ENCODE measurements at regions not wholly inside any gene's neighbourhood (a gene's known extent, or its start where the extent isn't known, plus 50 kb on each side); places are given as distances from the start of the nearest gene placed in this dataset.

DNA sequence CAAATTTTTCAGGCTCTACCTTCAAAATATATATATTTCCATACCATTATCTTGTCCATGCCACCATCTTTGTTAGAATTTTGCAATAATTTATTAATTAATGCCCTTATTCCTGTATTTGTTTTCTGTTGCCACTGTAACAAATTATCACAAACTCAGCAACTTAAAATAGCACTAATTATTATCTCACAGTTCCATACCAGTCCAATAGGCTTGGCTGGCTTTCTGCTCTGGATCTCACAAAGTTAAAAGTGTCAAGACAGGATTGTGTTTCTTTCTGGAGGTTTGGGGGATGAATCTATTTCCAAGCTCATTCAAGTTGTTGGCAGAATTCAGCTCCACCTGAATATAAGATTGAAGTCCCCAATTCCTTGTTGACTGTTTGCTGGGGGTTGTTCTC is 58.6 kb upstream of the SLC38A4 start:
- Histone ChIP-seq H3K4me1 (ENCODE audit: insufficient read depth) (peaks cover 21% of the 10 kb centered on the region), H3K27me3 (replicated peaks; ENCODE audit: insufficient read depth) (no peaks in the 10 kb centered on the region), H3K9me3 (ENCODE audit: low read depth) (no peaks in the 10 kb centered on the region), H3K79me2 (ENCODE audit: insufficient read depth) (no peaks in the 10 kb centered on the region), H4K20me1 (ENCODE audit: insufficient read depth) (no peaks in the 10 kb centered on the region), H3K36me3 (ENCODE audit: low read depth) (no peaks in the 10 kb centered on the region), H3K9ac (no peak overlapping the region), H3K4me2 (ENCODE audit: unreplicated experiment) (no peak overlapping the region), H3K27ac (no peak overlapping the region), H2AFZ (no peak overlapping the region), H3K9me2 (ENCODE audit: insufficient read depth) (no peaks in the 10 kb centered on the region), H3F3A (ENCODE audit: insufficient read depth) (peaks cover 24% of the 10 kb centered on the region; the same call in 1 of the 2 replicates), H3K4me3 (no peak overlapping the region)
- TF ChIP-seq EZH2phosphoT487 (IDR thresholded peaks at IDR 0.05; ENCODE audit: insufficient read depth, low read depth) (no peak), EZH2 (IDR thresholded peaks at IDR 0.05; ENCODE audit: insufficient read depth, poor library complexity, severe bottlenecking) (no peak)
- DNase-seq: no peak
- in situ Hi-C loops (cut with MboI): no loop called here

DNA sequence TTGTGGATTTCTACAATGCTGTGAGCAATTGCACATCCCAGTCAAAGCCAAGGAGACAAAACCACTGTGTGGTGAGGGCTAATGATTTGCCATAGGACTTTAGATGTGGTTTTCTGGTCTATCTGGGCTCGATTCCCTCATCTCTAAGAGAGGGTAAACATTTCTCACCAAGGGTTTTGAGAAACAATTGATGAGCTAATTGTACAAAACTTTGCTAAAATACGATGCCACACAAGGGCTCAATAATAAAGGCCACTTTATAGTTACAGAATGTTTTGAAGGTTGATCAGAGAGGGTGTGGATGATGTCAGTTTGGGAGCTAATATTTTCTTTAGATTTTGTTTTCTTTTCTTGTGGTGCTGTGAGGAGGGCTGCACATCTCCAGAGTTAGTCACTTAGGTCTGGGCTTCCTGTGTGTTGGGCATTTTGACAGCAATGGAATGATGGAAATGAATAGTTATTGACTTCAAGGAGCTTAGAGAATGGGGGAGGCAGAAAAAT is 60.8 kb upstream of the SLC38A4 start:
- 0 to 5% methylated on average over 2 of the region's 2 CpGs for WGBS, 2 experiments (ENCODE audit: low coverage in 1 of 2, low lambda C conversion rate in 2 of 2, missing lambda C conversion rate in 2 of 2)
- H3K4me3 ChIP-seq: 0 out of 2 replicates have a peak overlapping the region, but pooled peaks have one; percentile 24
- peak; percentile 90 for DNase-seq
- TF ChIP-seq EZH2 (IDR thresholded peaks at IDR 0.05; ENCODE audit: insufficient read depth, poor library complexity, severe bottlenecking) (no peak), EZH2phosphoT487 (IDR thresholded peaks at IDR 0.05; ENCODE audit: insufficient read depth, low read depth) (peak; percentile 95)
- no peaks in the 10 kb centered on the region for H3K9me3 ChIP-seq (ENCODE audit: low read depth)
- no peaks in the 10 kb centered on the region for H3K79me2 ChIP-seq (ENCODE audit: insufficient read depth)
- H3K4me1 ChIP-seq (ENCODE audit: insufficient read depth): peaks cover 31% of the 10 kb centered on the region
- H3F3A ChIP-seq (ENCODE audit: insufficient read depth): peaks cover 31% of the 10 kb centered on the region; the same call in 1 of the 2 replicates
- H2AFZ ChIP-seq: no peak overlapping the region
- in situ Hi-C loops (cut with MboI): no loop called here
- no peaks in the 10 kb centered on the region for H3K36me3 ChIP-seq (ENCODE audit: low read depth)
- H3K9ac ChIP-seq: peak overlapping the region; percentile 20; the same call in 1 of the 2 replicates
- no peaks in the 10 kb centered on the region for H4K20me1 ChIP-seq (ENCODE audit: insufficient read depth)
- peak overlapping the region; percentile 58 for H3K4me2 ChIP-seq (ENCODE audit: unreplicated experiment)
- H3K27ac ChIP-seq: peak overlapping the region; percentile 54
- no peaks in the 10 kb centered on the region for H3K9me2 ChIP-seq (ENCODE audit: insufficient read depth)
- no peaks in the 10 kb centered on the region for H3K27me3 ChIP-seq (replicated peaks; ENCODE audit: insufficient read depth)

DNA sequence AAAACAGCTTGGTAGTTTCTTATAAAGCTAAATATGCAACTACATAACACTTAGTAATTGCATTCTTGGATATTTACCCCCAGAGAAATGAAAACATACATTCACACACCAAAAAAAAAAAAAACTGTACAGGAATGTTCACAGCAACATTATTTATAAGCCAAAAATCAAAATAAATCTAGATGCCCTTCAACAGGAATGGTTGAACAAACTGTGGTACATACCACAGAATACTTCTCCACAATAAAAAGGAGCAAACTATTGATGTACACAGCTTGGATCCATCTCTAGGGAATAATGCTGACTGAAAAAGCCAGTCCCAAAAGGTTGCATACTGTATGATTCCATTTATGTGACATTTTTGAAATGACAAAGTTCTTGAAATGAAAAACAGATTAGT is 62.1 kb upstream of the SLC38A4 start:
- no peak for DNase-seq
- TF ChIP-seq EZH2phosphoT487 (IDR thresholded peaks at IDR 0.05; ENCODE audit: insufficient read depth, low read depth) (no peak), EZH2 (IDR thresholded peaks at IDR 0.05; ENCODE audit: insufficient read depth, poor library complexity, severe bottlenecking) (no peak)
- H3F3A ChIP-seq (ENCODE audit: insufficient read depth): peaks cover 31% of the 10 kb centered on the region; the same call in 1 of the 2 replicates
- in situ Hi-C loops (cut with MboI): no loop called here
- H3K79me2 ChIP-seq (ENCODE audit: insufficient read depth): no peaks in the 10 kb centered on the region
- H3K9me2 ChIP-seq (ENCODE audit: insufficient read depth): no peaks in the 10 kb centered on the region
- no peak overlapping the region for H2AFZ ChIP-seq
- no peaks in the 10 kb centered on the region for H3K9me3 ChIP-seq (ENCODE audit: low read depth)
- no peak overlapping the region for H3K4me3 ChIP-seq
- no peaks in the 10 kb centered on the region for H3K36me3 ChIP-seq (ENCODE audit: low read depth)
- no peaks in the 10 kb centered on the region for H3K27me3 ChIP-seq (replicated peaks; ENCODE audit: insufficient read depth)
- H3K4me1 ChIP-seq (ENCODE audit: insufficient read depth): peaks cover 31% of the 10 kb centered on the region
- H3K27ac ChIP-seq: no peak overlapping the region
- H3K4me2 ChIP-seq (ENCODE audit: unreplicated experiment): no peak overlapping the region
- no peaks in the 10 kb centered on the region for H4K20me1 ChIP-seq (ENCODE audit: insufficient read depth)
- no peak overlapping the region for H3K9ac ChIP-seq

DNA sequence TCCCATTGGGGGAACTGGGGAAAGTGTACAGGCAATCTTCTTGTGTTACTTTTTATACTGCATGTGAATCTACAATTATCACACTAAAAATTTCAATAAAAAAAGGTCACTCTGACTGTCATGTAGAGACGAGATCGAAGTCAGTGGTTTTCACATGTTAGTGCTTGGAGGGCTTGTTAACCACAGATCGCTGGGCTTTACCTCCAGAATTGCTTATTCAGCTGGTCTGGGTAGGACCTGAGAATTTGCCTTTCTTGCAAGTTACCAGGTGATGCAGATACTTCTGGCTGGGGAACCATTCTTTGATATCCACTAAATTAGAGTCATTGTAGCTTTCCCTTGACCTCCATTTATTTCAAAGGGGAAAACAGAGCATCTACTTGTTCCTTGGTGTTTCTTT is 62.8 kb upstream of the SLC38A4 start:
- Histone ChIP-seq H3K79me2 (ENCODE audit: insufficient read depth) (no peaks in the 10 kb centered on the region), H3K9me3 (ENCODE audit: low read depth) (no peaks in the 10 kb centered on the region), H2AFZ (no peak overlapping the region), H3K27me3 (replicated peaks; ENCODE audit: insufficient read depth) (no peaks in the 10 kb centered on the region), H4K20me1 (ENCODE audit: insufficient read depth) (no peaks in the 10 kb centered on the region), H3K4me2 (ENCODE audit: unreplicated experiment) (no peak overlapping the region), H3K4me1 (ENCODE audit: insufficient read depth) (peaks cover 31% of the 10 kb centered on the region), H3F3A (ENCODE audit: insufficient read depth) (peaks cover 31% of the 10 kb centered on the region; the same call in 1 of the 2 replicates), H3K9me2 (ENCODE audit: insufficient read depth) (no peaks in the 10 kb centered on the region), H3K4me3 (no peak overlapping the region), H3K9ac (no peak overlapping the region), H3K27ac (no peak overlapping the region), H3K36me3 (ENCODE audit: low read depth) (no peaks in the 10 kb centered on the region)
- no peak for TF ChIP-seq EZH2phosphoT487 (IDR thresholded peaks at IDR 0.05; ENCODE audit: insufficient read depth, low read depth)
- TF ChIP-seq EZH2 (IDR thresholded peaks at IDR 0.05; ENCODE audit: insufficient read depth, poor library complexity, severe bottlenecking): no peak
- in situ Hi-C loops (cut with MboI): no loop called here
- no peak for DNase-seq
- WGBS, 2 experiments (ENCODE audit: low coverage in 1 of 2, low lambda C conversion rate in 2 of 2, missing lambda C conversion rate in 2 of 2): 76 to 88% methylated on average over 3 of the region's 3 CpGs

DNA sequence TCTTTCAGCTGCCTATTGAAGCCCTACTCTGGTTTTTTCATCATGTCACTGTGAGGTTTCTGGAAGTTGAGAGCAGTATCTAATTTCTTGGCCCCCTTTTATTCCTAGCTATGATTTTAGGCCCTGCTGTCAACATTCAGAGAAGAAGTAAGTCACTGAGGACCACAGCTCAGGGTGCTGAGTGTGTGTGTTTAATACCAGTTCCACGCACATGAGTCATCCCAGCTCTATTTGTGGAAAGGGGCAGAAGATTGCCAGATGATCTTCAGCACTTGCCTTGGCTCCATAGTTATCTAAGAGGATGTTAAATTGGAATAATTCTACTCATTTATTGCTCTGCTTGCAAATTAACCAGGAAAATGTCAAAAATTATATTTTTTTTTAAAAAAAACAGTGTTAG is 65.5 kb upstream of the SLC38A4 start:
- Histone ChIP-seq H3K4me3 (no peak overlapping the region), H3K4me1 (ENCODE audit: insufficient read depth) (peaks cover 23% of the 10 kb centered on the region), H3K79me2 (ENCODE audit: insufficient read depth) (no peaks in the 10 kb centered on the region), H3K9ac (no peak overlapping the region), H2AFZ (no peak overlapping the region), H3K27me3 (replicated peaks; ENCODE audit: insufficient read depth) (no peaks in the 10 kb centered on the region), H3K9me3 (ENCODE audit: low read depth) (no peaks in the 10 kb centered on the region), H3K36me3 (ENCODE audit: low read depth) (no peaks in the 10 kb centered on the region), H3F3A (ENCODE audit: insufficient read depth) (peaks cover 22% of the 10 kb centered on the region; the same call in 1 of the 2 replicates), H3K9me2 (ENCODE audit: insufficient read depth) (no peaks in the 10 kb centered on the region), H3K4me2 (ENCODE audit: unreplicated experiment) (peak overlapping the region; percentile 38), H3K27ac (no peak overlapping the region), H4K20me1 (ENCODE audit: insufficient read depth) (no peaks in the 10 kb centered on the region)
- in situ Hi-C loops (cut with MboI): no loop called here
- peak; percentile 75 for DNase-seq
- WGBS, 2 experiments (ENCODE audit: low coverage in 1 of 2, low lambda C conversion rate in 2 of 2, missing lambda C conversion rate in 2 of 2): 5 to 30% methylated on average over 1 of the region's 1 CpG
- no peak for TF ChIP-seq EZH2phosphoT487 (IDR thresholded peaks at IDR 0.05; ENCODE audit: insufficient read depth, low read depth)
- no peak for TF ChIP-seq EZH2 (IDR thresholded peaks at IDR 0.05; ENCODE audit: insufficient read depth, poor library complexity, severe bottlenecking)
